Fibroblast of lung (primary cell): ENCODE measurements at regions not wholly inside any gene's neighbourhood (a gene's known extent, or its start where the extent isn't known, plus 50 kb on each side); places are given as distances from the start of the nearest gene placed in this dataset.

Source experiments
- EZH2 ChIP-seq: IDR thresholded peaks from 2 replicates; pipeline ENCODE4 v1.5.1; 2012; ENCODE audit warnings: low read length, control low read depth, mild to moderate bottlenecking; ENCODE audit errors: missing control alignments
- TF ChIP-seq, protein P1 (sequence below), 2 donors: IDR thresholded peaks in 1 of 2; conservative IDR thresholded peaks in 1 of 2; 1 replicate in 1 of 2; 2 replicates in 1 of 2; pipeline ENCODE4 v1.5.1; 2011 to 2012; ENCODE audit warnings: low read length in 2 of 2, control low read depth in 1 of 2, inconsistent platforms in 1 of 2, low read depth in 1 of 2, mild to moderate bottlenecking in 1 of 2

DNA sequence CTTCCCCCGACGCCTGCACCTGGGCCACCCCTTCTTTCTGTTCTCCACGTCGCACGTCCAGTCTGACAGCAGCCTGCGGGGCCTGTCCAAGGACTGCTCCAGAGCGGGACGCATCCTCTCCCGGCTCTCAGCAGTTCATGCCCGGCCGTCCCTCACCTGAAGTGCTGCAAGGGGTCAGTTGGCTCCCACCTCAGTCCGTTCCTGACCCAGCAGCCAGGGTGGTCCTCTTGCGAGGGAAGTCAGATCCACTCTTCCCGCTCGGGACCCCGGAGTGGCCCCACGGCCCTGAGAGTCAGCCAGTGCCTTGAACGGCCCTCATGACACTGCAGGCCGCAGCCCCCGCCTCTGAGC, 249.7 kb upstream of the IRX4 start:
- TF ChIP-seq, protein P1, sequence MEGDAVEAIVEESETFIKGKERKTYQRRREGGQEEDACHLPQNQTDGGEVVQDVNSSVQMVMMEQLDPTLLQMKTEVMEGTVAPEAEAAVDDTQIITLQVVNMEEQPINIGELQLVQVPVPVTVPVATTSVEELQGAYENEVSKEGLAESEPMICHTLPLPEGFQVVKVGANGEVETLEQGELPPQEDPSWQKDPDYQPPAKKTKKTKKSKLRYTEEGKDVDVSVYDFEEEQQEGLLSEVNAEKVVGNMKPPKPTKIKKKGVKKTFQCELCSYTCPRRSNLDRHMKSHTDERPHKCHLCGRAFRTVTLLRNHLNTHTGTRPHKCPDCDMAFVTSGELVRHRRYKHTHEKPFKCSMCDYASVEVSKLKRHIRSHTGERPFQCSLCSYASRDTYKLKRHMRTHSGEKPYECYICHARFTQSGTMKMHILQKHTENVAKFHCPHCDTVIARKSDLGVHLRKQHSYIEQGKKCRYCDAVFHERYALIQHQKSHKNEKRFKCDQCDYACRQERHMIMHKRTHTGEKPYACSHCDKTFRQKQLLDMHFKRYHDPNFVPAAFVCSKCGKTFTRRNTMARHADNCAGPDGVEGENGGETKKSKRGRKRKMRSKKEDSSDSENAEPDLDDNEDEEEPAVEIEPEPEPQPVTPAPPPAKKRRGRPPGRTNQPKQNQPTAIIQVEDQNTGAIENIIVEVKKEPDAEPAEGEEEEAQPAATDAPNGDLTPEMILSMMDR (conservative IDR thresholded peaks at IDR 0.05 in 1 of 2, IDR thresholded peaks at IDR 0.05 in 1 of 2; ENCODE audit: low read depth in 1 of 2, low read length in 2 of 2), result no peak
- no peak for TF ChIP-seq EZH2
